HG02678 (cell line): ENCODE measurements at regions not wholly inside any gene's neighbourhood (a gene's known extent, or its start where the extent isn't known, plus 50 kb on each side); places are given as distances from the start of the nearest gene placed in this dataset.
"Not testable (repeated sequence)": the region's sequence is repeated elsewhere in the genome, so short reads cannot be mapped to it uniquely, and the experiment has no call there.

Source experiments
- ATAC-seq: cut with Tn5 transposase; IDR thresholded peaks from one replicate; pipeline ENCODE4 v1.9.1; 2021; ENCODE audit warnings: mild to moderate bottlenecking, moderate library complexity; ENCODE audit not compliant: unreplicated experiment

- no peak for ATAC-seq
Observed at GRCh38 chr9:40909821-40910220, 218.7 kb downstream of the FOXD4L6 start.

DNA sequence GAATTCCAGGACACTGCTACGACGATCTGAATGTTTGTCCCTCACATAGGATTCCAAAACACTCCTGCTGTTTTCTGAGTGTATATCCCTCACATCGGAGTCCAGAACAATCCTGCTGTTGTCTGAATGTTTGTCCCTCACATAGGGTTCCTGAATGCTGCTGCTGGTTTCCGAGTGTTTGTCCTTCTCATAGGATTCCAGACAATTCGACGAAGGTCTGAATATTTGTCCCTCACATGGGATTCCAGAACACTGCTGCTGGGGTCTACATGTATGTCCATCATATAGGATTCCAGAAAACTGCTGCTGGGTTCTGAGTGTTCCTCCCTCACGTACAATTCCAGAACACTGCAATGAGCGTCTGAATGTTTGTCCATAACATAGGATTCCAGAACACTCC is 219.4 kb downstream of the FOXD4L6 start:
- not testable (repeated sequence) for ATAC-seq

- no peak for ATAC-seq
Observed at GRCh38 chr9:40907657-40908624, 220.5 kb downstream of the FOXD4L6 start.

DNA sequence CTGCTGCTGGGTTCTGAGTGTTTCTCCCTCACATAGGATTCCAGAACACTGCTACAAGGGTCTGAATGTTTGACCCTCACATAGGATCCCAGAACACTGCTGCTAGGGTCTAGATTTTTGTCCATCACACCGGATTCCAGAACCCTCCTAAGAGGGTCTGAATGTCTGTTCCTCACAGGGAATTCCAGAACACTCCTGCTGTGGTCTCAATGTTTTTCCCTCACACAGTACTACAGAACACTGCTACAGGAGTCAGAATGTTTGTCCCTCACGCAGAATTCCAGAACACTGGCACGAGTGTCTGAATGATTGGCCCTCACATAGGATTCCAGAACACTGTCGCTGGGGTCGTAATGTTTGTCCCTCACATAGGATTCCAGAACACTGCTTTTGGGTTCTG is 221.6 kb downstream of the FOXD4L6 start:
- not testable (repeated sequence) for ATAC-seq

DNA sequence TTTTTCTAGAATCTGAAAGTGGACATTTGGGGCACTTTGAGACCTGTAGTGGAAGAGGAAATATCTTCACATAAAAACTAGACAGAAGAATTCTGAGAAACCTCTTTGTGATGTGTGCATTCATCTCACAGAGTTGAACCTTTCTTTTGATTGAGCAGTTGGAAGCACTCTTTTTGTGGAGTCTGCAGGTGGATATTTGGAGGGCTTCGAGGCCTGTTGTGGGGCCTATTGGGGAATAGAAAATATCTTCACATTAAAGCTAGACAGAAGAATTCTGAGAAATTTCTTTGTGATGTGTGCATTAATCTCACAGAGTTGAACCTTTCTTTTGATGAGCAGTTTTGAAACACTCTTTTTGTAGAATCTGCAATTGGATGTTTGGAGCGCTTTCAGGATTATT is 236.2 kb downstream of the FOXD4L6 start:
- not testable (repeated sequence) for ATAC-seq

GRCh38 chr9:40885858-40886257 is 242.6 kb downstream of the FOXD4L6 start:
- not testable (repeated sequence) for ATAC-seq

- ATAC-seq, result not testable (repeated sequence)
Observed at GRCh38 chr9:40884902-40885490, 243.5 kb downstream of the FOXD4L6 start.

- ATAC-seq, result no peak
Observed at GRCh38 chr9:40884072-40884901, 244.2 kb downstream of the FOXD4L6 start.

GRCh38 chr9:40883423-40884071 is 244.9 kb downstream of the FOXD4L6 start:
- ATAC-seq, result not testable (repeated sequence)

DNA sequence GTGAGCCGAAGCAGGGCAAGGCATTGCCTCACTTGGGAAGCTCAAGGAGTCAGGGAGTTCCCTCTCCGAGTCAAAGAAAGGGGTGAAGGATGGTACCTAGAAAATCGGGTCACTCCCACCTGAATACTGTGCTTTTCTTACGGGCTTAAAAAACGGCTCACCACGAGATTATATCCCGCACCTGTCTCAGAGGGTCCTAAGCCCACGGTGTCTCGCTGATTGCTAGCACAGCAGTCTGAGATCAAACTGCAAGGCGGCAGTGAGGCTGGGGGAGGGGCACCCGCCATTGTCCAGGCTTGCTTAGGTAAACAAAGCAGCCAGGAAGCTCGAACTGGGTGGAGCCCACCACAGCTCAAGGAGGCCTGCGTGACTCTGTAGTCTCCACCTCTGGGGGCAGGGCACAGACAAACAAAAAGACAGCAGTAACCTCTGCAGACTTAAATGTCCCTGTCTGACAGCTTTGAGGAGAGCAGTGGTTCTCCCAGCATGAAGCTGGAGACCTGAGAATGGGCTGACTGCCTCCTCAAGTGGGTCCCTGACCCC is 254.7 kb downstream of the FOXD4L6 start:
- not testable (repeated sequence) for ATAC-seq

GRCh38 chr9:40868437-40868836 is 260.0 kb downstream of the FOXD4L6 start:
- not testable (repeated sequence) for ATAC-seq
